Gastrocnemius medialis (tissue), 4 donors: ENCODE measurements at regions not wholly inside any gene's neighbourhood (a gene's known extent, or its start where the extent isn't known, plus 50 kb on each side); places are given as distances from the start of the nearest gene placed in this dataset.

ENCODE experiments used
- ATAC-seq, 2 donors: fragments of 150-250 bp; one replicate each; pipeline ENCODE4 v1.9.1; 2016
- DNase-seq, 2 donors: peaks; one replicate each; pipeline ENCODE4 v3.0.0-alpha.2; 2019
- H3K27ac ChIP-seq, 4 donors: fragments of 200-600 bp; sonication (generic); 1 replicate in 1 of 4; 2 replicates in 3 of 4; pipeline ENCODE4 v1.5.1; 2016 to 2018; ENCODE audit warnings: mild to moderate bottlenecking in 2 of 4, moderate library complexity in 1 of 4
- H3K27me3 ChIP-seq, 3 donors: fragments of 200-600 bp; sonication (generic) in 2 of 3; 1 replicate in 1 of 3; 2 replicates in 2 of 3; pipeline versions ENCODE4 v1.5.1 to v1.6.0; 2016 to 2019; ENCODE audit warnings: mild to moderate bottlenecking in 1 of 3, moderate library complexity in 1 of 3
- H3K36me3 ChIP-seq, 2 donors: fragments of 200-600 bp; sonication (generic) in 1 of 2; one replicate each; pipeline ENCODE4 v1.5.1; 2017 to 2018
- H3K4me1 ChIP-seq, 2 donors: fragments of 200-600 bp; sonication (generic) in 1 of 2; one replicate each; pipeline ENCODE4 v1.5.1; 2016 to 2017; ENCODE audit warnings: mild to moderate bottlenecking in 2 of 2
- H3K4me3 ChIP-seq, 4 donors: fragments of 200-600 bp; sonication (generic) in 3 of 4; 1 replicate in 1 of 4; 2 replicates in 3 of 4; pipeline ENCODE4 v1.5.1; 2016 to 2019; ENCODE audit warnings: mild to moderate bottlenecking in 2 of 4
- H3K9me3 ChIP-seq, 3 donors: fragments of 200-600 bp; sonication (generic) in 2 of 3; 1 replicate in 1 of 3; 2 replicates in 2 of 3; pipeline ENCODE4 v1.5.1; 2016 to 2019
- POLR2A ChIP-seq, 2 donors: fragments of 450-650 bp; IDR thresholded peaks; one replicate each; pipeline ENCODE4 v1.6.1; 2017; ENCODE audit warnings: antibody characterized with exemption in 2 of 2, mild to moderate bottlenecking in 2 of 2, moderate library complexity in 2 of 2
- in situ Hi-C, 4 donors: fragments of 200-750 bp; cut with MboI; loops; one replicate each; pipeline versions ENCODE4 v1.15.0 to v1.8.0; 2017; ENCODE audit warnings: low sequenced_read_pairs in 4 of 4
- intact Hi-C: fragments of 100-400 bp; cut with DNase I; formaldehyde crosslinking; loops from one replicate; pipeline ENCODE4 v1.15.1; 2023; ENCODE audit warnings: low total_unique reads
- TF ChIP-seq, protein P1 (sequence below), 5 experiments: fragments of 450-650 bp in 3 of 5; fragments of 200-600 bp in 2 of 5; sonication (generic) in 2 of 5; IDR thresholded peaks in 4 of 5; conservative IDR thresholded peaks in 1 of 5; 1 replicate in 4 of 5; 2 replicates in 1 of 5; pipeline ENCODE4 v1.5.1; 2016 to 2019; ENCODE audit warnings: antibody characterized with exemption in 5 of 5, mild to moderate bottlenecking in 3 of 5, moderate library complexity in 3 of 5

DNA sequence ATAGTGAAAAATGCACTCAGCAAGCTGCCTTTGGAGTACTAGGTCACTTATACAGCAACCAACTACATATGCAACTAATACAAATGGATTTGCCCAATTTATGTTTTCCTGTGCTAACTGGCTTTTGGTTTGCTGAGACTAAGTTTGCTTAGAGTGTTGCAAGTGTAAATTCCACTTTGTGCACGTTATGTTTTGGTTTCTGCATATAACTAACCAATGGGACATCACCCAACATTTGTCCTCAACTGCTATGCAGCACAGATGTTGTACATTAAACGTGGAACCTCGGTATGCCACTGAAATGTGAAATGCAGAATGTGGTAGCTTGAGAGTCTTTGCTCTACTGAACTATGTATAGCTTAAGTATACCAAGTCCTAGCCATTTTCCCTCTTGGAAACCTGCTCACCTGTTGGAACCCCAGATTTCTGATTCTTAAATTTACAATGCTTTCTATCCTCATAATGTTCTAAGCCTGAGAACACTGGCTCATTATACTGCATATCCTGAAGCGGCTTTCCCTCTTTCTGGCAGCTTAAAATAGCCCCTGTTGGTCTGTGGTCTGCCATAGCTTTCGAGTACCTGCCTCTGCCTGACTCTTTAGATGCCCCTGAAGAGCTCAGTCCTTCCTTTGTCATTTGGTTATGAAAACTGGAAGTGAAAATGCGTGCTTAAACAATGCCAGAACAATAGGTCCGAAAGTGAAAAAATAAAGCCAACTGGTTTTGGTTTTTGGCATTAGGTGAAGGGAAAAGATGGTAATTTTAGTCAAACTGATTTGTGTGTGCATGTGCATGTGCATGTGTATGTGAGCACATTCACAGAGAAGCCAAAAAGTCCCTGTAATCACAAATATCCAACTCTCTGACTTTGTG lies 158.0 kb downstream of the SH2D1A start:
- no peaks in the 10 kb centered on the region for H3K36me3 ChIP-seq
- no peaks in the 10 kb centered on the region for H3K27me3 ChIP-seq
- H3K4me1 ChIP-seq = no peaks in the 10 kb centered on the region
- intact Hi-C loops (no loop called here), in situ Hi-C loops (no loop called here)
- H3K9me3 ChIP-seq = no peaks in the 10 kb centered on the region
- DNase-seq (no peak), ATAC-seq (no peak)
- H3K27ac ChIP-seq = no peak overlapping the region
- H3K4me3 ChIP-seq = no peak overlapping the region
- TF ChIP-seq POLR2A (IDR thresholded peaks at IDR 0.05) = no peak
- TF ChIP-seq, protein P1, sequence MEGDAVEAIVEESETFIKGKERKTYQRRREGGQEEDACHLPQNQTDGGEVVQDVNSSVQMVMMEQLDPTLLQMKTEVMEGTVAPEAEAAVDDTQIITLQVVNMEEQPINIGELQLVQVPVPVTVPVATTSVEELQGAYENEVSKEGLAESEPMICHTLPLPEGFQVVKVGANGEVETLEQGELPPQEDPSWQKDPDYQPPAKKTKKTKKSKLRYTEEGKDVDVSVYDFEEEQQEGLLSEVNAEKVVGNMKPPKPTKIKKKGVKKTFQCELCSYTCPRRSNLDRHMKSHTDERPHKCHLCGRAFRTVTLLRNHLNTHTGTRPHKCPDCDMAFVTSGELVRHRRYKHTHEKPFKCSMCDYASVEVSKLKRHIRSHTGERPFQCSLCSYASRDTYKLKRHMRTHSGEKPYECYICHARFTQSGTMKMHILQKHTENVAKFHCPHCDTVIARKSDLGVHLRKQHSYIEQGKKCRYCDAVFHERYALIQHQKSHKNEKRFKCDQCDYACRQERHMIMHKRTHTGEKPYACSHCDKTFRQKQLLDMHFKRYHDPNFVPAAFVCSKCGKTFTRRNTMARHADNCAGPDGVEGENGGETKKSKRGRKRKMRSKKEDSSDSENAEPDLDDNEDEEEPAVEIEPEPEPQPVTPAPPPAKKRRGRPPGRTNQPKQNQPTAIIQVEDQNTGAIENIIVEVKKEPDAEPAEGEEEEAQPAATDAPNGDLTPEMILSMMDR (IDR thresholded peaks at IDR 0.05 in 4 of 5, conservative IDR thresholded peaks at IDR 0.05 in 1 of 5) = no peak

DNA sequence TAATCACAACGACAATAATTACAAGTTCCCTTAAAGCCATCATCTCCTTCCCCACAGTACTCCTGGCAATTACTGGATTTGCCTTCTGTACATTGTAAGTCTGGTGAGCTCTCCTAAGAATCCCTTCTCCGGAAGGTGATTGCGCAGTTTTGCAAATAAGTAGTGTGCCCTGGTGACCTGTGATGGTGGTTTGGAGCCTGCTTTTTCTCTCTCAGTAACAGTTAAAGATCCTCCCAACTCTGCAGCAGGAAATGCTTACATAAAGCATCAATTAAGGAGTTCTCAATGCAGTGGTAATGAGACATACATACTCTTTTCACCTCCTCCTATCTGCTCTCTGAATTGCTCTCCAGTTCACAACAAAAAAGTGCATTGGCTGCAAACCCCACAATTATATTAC lies 159.7 kb downstream of the SH2D1A start:
- in situ Hi-C loops (no loop called here), intact Hi-C loops (no loop called here)
- ATAC-seq (no peak), DNase-seq (no peak)
- TF ChIP-seq POLR2A (IDR thresholded peaks at IDR 0.05) = no peak
- TF ChIP-seq, protein P1 (IDR thresholded peaks at IDR 0.05 in 4 of 5, conservative IDR thresholded peaks at IDR 0.05 in 1 of 5) = no peak
- no peaks in the 10 kb centered on the region for H3K9me3 ChIP-seq
- H3K27me3 ChIP-seq = no peaks in the 10 kb centered on the region
- no peaks in the 10 kb centered on the region for H3K36me3 ChIP-seq
- H3K4me1 ChIP-seq = no peaks in the 10 kb centered on the region
- no peak overlapping the region for H3K4me3 ChIP-seq
- H3K27ac ChIP-seq = no peak overlapping the region

DNA sequence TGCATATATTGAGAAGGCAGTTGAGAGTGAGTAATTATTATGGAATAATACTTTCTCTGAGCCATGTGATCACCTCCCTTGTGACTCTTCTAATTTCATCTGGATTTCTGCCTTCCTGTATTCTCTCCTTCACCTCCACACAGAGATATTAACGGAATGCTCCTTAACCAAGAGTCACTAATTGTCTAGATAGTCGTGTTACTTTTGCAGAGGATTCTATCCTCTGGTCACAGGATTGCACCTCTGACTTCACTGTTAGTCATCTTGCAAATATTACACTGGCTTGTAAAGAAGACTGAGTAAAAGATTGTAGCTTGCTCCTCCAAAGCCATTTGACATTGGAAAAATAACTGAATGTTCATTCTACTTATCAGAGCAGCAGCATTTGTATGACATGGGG lies 160.9 kb downstream of the SH2D1A start:
- no peak for ATAC-seq
- intact Hi-C loops = no loop called here

DNA sequence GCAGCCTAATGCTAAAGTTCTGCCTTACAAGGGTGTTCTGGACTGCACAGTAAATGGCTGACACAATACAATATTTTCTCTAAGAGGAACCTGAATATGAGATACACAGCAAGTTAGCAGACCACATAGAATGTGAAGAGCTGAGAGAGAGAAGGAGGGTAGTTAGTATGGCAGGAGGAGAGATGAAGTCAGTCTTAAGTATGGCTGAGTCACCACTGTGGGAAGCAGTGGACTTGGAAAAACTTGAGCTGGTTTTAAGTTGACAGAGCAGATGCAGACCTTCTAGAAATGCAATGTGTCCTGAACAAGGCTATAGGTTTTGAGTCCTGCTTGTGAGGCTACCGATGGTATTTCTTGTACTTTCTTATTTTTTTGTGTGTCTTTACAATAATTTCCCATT lies 172.5 kb downstream of the SH2D1A start:
- DNase-seq (no peak), ATAC-seq (no peak)
- intact Hi-C loops = no loop called here
- no peak overlapping the region for H3K4me3 ChIP-seq
- TF ChIP-seq, protein P1 (IDR thresholded peaks at IDR 0.05 in 4 of 5, conservative IDR thresholded peaks at IDR 0.05 in 1 of 5) = no peak
- H3K36me3 ChIP-seq = no peaks in the 10 kb centered on the region
- in situ Hi-C loops = no loop called here
- H3K27ac ChIP-seq = no peak overlapping the region
- no peaks in the 10 kb centered on the region for H3K9me3 ChIP-seq
- no peaks in the 10 kb centered on the region for H3K4me1 ChIP-seq
- no peaks in the 10 kb centered on the region for H3K27me3 ChIP-seq

More for the DNA sequence above, 160.9 kb downstream of the SH2D1A start:
- H3K27ac ChIP-seq = no peak overlapping the region
- TF ChIP-seq POLR2A (IDR thresholded peaks at IDR 0.05) = no peak
- TF ChIP-seq, protein P1 (IDR thresholded peaks at IDR 0.05 in 4 of 5, conservative IDR thresholded peaks at IDR 0.05 in 1 of 5) = no peak
- no peak for DNase-seq
- H3K9me3 ChIP-seq = no peaks in the 10 kb centered on the region
- no peaks in the 10 kb centered on the region for H3K4me1 ChIP-seq
- H3K36me3 ChIP-seq = no peaks in the 10 kb centered on the region
- no peak overlapping the region for H3K4me3 ChIP-seq
- in situ Hi-C loops = no loop called here
- H3K27me3 ChIP-seq = no peaks in the 10 kb centered on the region
